H1 (cell line): ENCODE measurements at regions not wholly inside any gene's neighbourhood (a gene's known extent, or its start where the extent isn't known, plus 50 kb on each side); places are given as distances from the start of the nearest gene placed in this dataset.

Source experiments
- CTCF ChIA-PET: fragments of 300-600 bp; sonication (Branson Sonifier 250); formaldehyde crosslinking; loops from one replicate; lab custom pipeline; 2021; ENCODE audit not compliant: partially characterized antibody; lab: Charles Lee
- POLR2A ChIA-PET: fragments of 300-600 bp; sonication (Branson Sonifier 250); formaldehyde crosslinking; loops from one replicate; lab custom pipeline; 2021; ENCODE audit warnings: inconsistent platforms; ENCODE audit not compliant: partially characterized antibody; lab: Charles Lee
- DNase-seq, 2 experiments: peaks; one replicate each; pipeline versions ENCODE4 v3.0.0 to v3.0.0-alpha.2; 2010 to 2022; ENCODE audit warnings: low spot score in 2 of 2, low read depth in 1 of 2, mixed read lengths in 1 of 2
- FAIRE-seq: peaks from 2 replicates; lab custom pipeline; 2011; peaks lifted over from hg19 to GRCh38; lab: Jason Lieb, UNC
- H2AFZ ChIP-seq: 2 replicates; pipeline ENCODE4 v1.8.1; 2012; ENCODE audit warnings: low read length, inconsistent platforms
- H2AK5ac ChIP-seq: 2 replicates; pipeline ENCODE4 v1.6.1; 2013; ENCODE audit warnings: low read depth, low read length
- H2BK120ac ChIP-seq: replicated peaks from 2 replicates; pipeline ENCODE3; 2013; ENCODE audit warnings: low read depth, low read length, inconsistent platforms
- H2BK12ac ChIP-seq: 2 replicates; pipeline ENCODE4 v1.6.1; 2013; ENCODE audit warnings: low read depth, low read length
- H2BK15ac ChIP-seq: 2 replicates; pipeline ENCODE4 v1.6.1; 2013; ENCODE audit warnings: low read length
- H2BK20ac ChIP-seq: 2 replicates; pipeline ENCODE4 v1.6.1; 2013; ENCODE audit warnings: low read length
- H2BK5ac ChIP-seq: 2 replicates; pipeline ENCODE4 v1.6.1; 2013; ENCODE audit warnings: low read depth, low read length
- H3K14ac ChIP-seq: 2 replicates; pipeline ENCODE4 v1.6.1; 2013; ENCODE audit warnings: inconsistent platforms; ENCODE audit not compliant: insufficient read length
- H3K18ac ChIP-seq: 2 replicates; pipeline ENCODE4 v1.6.1; 2013; ENCODE audit warnings: low read length; ENCODE audit errors: extremely low read depth
- H3K23ac ChIP-seq: 2 replicates; pipeline ENCODE4 v1.6.1; 2013; ENCODE audit warnings: inconsistent platforms; ENCODE audit not compliant: insufficient read length
- H3K23me2 ChIP-seq: 2 replicates; pipeline ENCODE4 v1.6.1; 2013; ENCODE audit warnings: low read depth, low read length
- H3K27ac ChIP-seq: 2 replicates; pipeline ENCODE4 v1.6.1; 2011; ENCODE audit warnings: low read depth, low read length, inconsistent platforms
- H3K27me3 ChIP-seq, 4 experiments: replicated peaks in 1 of 4; 1 replicate in 1 of 4; 2 replicates in 3 of 4; pipeline versions ENCODE4 v1.6.1 to v1.8.1; 2011 to 2013; ENCODE audit warnings: low read length in 3 of 4, mild to moderate bottlenecking in 3 of 4, inconsistent platforms in 2 of 4, mixed read lengths in 2 of 4, moderate library complexity in 1 of 4; ENCODE audit not compliant: control insufficient read depth in 3 of 4, insufficient read depth in 3 of 4; ENCODE audit errors: extremely low read depth in 1 of 4
- H3K36me3 ChIP-seq, 4 experiments: 2 replicates each; pipeline versions ENCODE4 v1.6.1 to v1.8.1; 2011 to 2013; ENCODE audit warnings: mild to moderate bottlenecking in 4 of 4, low read length in 3 of 4, moderate library complexity in 2 of 4, control low read depth in 1 of 4, inconsistent platforms in 1 of 4; ENCODE audit not compliant: insufficient read depth in 4 of 4, control insufficient read depth in 2 of 4
- H3K4ac ChIP-seq: replicated peaks from 2 replicates; pipeline ENCODE3; 2013; ENCODE audit warnings: low read length, low read depth, mixed read lengths, inconsistent platforms; ENCODE audit not compliant: insufficient read length
- H3K4me1 ChIP-seq, 4 experiments: replicated peaks in 1 of 4; 1 replicate in 1 of 4; 2 replicates in 3 of 4; pipeline versions ENCODE4 v1.6.1 to v1.8.1; 2011 to 2013; ENCODE audit warnings: low read length in 3 of 4, inconsistent platforms in 2 of 4, mixed read lengths in 1 of 4; ENCODE audit not compliant: insufficient read depth in 4 of 4, control insufficient read depth in 3 of 4
- H3K4me2 ChIP-seq, 2 experiments: 2 replicates each; pipeline versions ENCODE4 v1.6.1 to v1.8.1; 2011 to 2013; ENCODE audit warnings: low read depth in 2 of 2, low read length in 2 of 2, control low read depth in 1 of 2, inconsistent platforms in 1 of 2, mild to moderate bottlenecking in 1 of 2; ENCODE audit not compliant: insufficient read depth in 1 of 2
- H3K4me3 ChIP-seq, 4 experiments: fragments of 200-600, 300-600 bp in 1 of 4; sonication (generic), shearing (Covaris generic), sonication (Bioruptor Twin) in 1 of 4; 2 replicates each; pipeline versions ENCODE4 v1.5.1 to v1.8.1; 2011 to 2016; ENCODE audit warnings: low read length in 4 of 4, low read depth in 3 of 4, control low read depth in 2 of 4, inconsistent platforms in 2 of 4, mild to moderate bottlenecking in 2 of 4, mixed read lengths in 1 of 4, moderate library complexity in 1 of 4; ENCODE audit not compliant: insufficient read depth in 2 of 4; ENCODE audit errors: extremely low read depth in 1 of 4
- H3K56ac ChIP-seq: replicated peaks from 2 replicates; pipeline ENCODE3; 2013; ENCODE audit warnings: low read depth, mild to moderate bottlenecking, mixed read lengths, low read length, inconsistent platforms; ENCODE audit not compliant: insufficient read length
- H3K79me1 ChIP-seq: 2 replicates; pipeline ENCODE4 v1.6.1; 2013; ENCODE audit warnings: low read depth, low read length, control low read depth
- H3K79me2 ChIP-seq, 2 experiments: 2 replicates each; pipeline versions ENCODE4 v1.6.1 to v1.8.1; 2012 to 2013; ENCODE audit warnings: low read length in 2 of 2, mild to moderate bottlenecking in 2 of 2, inconsistent platforms in 1 of 2; ENCODE audit not compliant: insufficient read depth in 2 of 2, control insufficient read depth in 1 of 2
- H3K9ac ChIP-seq, 4 experiments: replicated peaks in 1 of 4; 1 replicate in 1 of 4; 2 replicates in 3 of 4; pipeline versions ENCODE4 v1.6.1 to v1.8.1; 2011 to 2013; ENCODE audit warnings: low read depth in 3 of 4, low read length in 3 of 4, control low read depth in 2 of 4, mild to moderate bottlenecking in 2 of 4, moderate library complexity in 2 of 4, inconsistent platforms in 1 of 4; ENCODE audit errors: extremely low read depth in 1 of 4
- H3K9me3 ChIP-seq, 2 experiments: 2 replicates each; pipeline versions ENCODE4 v1.6.1 to v1.8.1; 2012 to 2013; ENCODE audit warnings: mild to moderate bottlenecking in 2 of 2, moderate library complexity in 2 of 2, control low read depth in 1 of 2, inconsistent platforms in 1 of 2, low read depth in 1 of 2, low read length in 1 of 2, mixed read lengths in 1 of 2; ENCODE audit not compliant: insufficient read depth in 2 of 2
- H4K20me1 ChIP-seq, 2 experiments: replicated peaks in 1 of 2; 2 replicates each; pipeline versions ENCODE3 to v1.8.1; 2011 to 2013; ENCODE audit warnings: inconsistent platforms in 2 of 2, low read length in 2 of 2, mild to moderate bottlenecking in 1 of 2; ENCODE audit not compliant: insufficient read depth in 2 of 2, control insufficient read depth in 1 of 2
- H4K5ac ChIP-seq: 2 replicates; pipeline ENCODE4 v1.6.1; 2013; ENCODE audit warnings: low read length, low read depth, mixed read lengths, inconsistent platforms; ENCODE audit not compliant: insufficient read length
- H4K8ac ChIP-seq: 2 replicates; pipeline ENCODE4 v1.8.0; 2013; ENCODE audit warnings: mild to moderate bottlenecking, moderate library complexity, low read length, inconsistent platforms; ENCODE audit not compliant: insufficient read depth; ENCODE audit errors: extremely low read depth
- H4K91ac ChIP-seq: replicated peaks from 2 replicates; pipeline ENCODE3; 2013; ENCODE audit warnings: low read length, mixed read lengths, inconsistent platforms; ENCODE audit not compliant: insufficient read length
- RNF2 ChIP-seq: fragments of 200-900, 300-1000 bp; sonication (generic); IDR thresholded peaks from 2 replicates; pipeline ENCODE4 v1.7.1; 2016; ENCODE audit warnings: borderline replicate concordance, low read depth, mild to moderate bottlenecking, antibody characterized with exemption, low read length; ENCODE audit not compliant: poor library complexity, severe bottlenecking; ENCODE audit errors: missing control alignments
- SIN3A ChIP-seq, 2 experiments: IDR thresholded peaks in 1 of 2; conservative IDR thresholded peaks in 1 of 2; 2 replicates each; pipeline ENCODE4 v1.6.1; 2011 to 2012; ENCODE audit warnings: low read length in 2 of 2, improper control_type of control experiment in 1 of 2, low read depth in 1 of 2, mild to moderate bottlenecking in 1 of 2
- WGBS, 2 experiments: shearing (Covaris generic) in 1 of 2; methylation state at CpG; one replicate each; pipeline versions ENCODE4 v1.1.6 to v1.1.7; 2013 to 2015; ENCODE audit warnings: low lambda C conversion rate in 2 of 2, mixed read lengths in 2 of 2, inconsistent platforms in 1 of 2, low coverage in 1 of 2, missing lambda C conversion rate in 1 of 2; ENCODE audit not compliant: insufficient replicate concordance in 2 of 2, insufficient coverage in 1 of 2, insufficient read length in 1 of 2; ENCODE audit errors: extremely low coverage in 1 of 2, missing lambda C conversion rate in 1 of 2; 5-methylcytosine and 5-hydroxymethylcytosine counted together
- TF ChIP-seq, protein P1 (sequence below): IDR thresholded peaks from 2 replicates; pipeline ENCODE4 v1.6.1; 2012; ENCODE audit warnings: inconsistent platforms
- TF ChIP-seq, protein P2 (sequence below): IDR thresholded peaks from 2 replicates; pipeline ENCODE4 v1.6.1; 2011; ENCODE audit warnings: low read length, improper control_type of control experiment

DNA sequence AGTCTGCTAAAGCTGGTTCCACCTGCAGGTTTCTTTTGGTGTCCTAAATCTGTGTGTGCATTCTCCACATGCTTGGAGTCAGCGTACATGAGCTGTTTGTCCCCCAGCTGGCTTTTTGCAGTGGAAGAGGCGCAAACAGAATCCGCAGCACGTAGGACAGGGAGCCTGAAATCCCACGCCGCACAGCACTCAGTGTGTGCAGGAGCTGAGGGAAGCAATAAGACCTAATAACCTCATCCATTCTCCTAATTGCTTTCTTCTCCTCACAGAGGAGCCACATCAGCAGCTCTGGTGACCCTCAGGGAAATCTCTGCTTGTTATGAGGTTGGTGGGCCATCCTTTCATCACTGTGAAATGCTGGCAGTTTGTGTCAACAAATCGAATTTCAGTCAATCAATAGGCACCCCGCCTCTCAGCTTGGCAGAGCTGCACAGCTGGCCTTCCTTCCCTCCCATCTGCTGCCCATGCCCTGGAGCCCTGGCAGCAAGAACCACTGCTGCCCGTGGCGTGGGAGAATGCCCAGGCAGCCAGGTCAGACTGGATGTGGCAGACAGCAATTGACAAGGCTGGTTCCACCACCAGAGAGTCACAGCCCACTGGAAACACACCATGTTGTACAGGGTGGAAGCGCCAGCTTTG is 136.7 kb downstream of the ZDHHC20 start:
- Histone ChIP-seq H4K91ac (no peak overlapping the region), H3K23ac (no peak overlapping the region), H3K4ac (no peak overlapping the region), H3K9ac (no peak overlapping the region), H3K79me2 (no peaks in the 10 kb centered on the region), H3K23me2 (peaks cover 2% of the 10 kb centered on the region; the same call in 1 of the 2 replicates), H2BK5ac (no peak overlapping the region), H2BK120ac (no peak overlapping the region), H4K5ac (no peak overlapping the region), H2BK12ac (peak overlapping the region; percentile 84; the same call in 1 of the 2 replicates), H4K20me1 (no peaks in the 10 kb centered on the region), H3K4me2 (no peak overlapping the region), H2AFZ (no peak overlapping the region), H3K36me3 (no peaks in the 10 kb centered on the region), H2AK5ac (no peak overlapping the region), H3K18ac (no peak overlapping the region), H3K79me1 (no peaks in the 10 kb centered on the region), H3K9me3 (no peaks in the 10 kb centered on the region), H3K27ac (no peak overlapping the region), H3K14ac (no peak overlapping the region), H3K27me3 (no peaks in the 10 kb centered on the region), H3K4me1 (peaks cover 8 to 14% (median 10%) of the 10 kb centered on the region in 4 experiments), H3K56ac (no peak overlapping the region), H3K4me3 (no peak overlapping the region), H4K8ac (no peak overlapping the region), H2BK20ac (no peak overlapping the region), H2BK15ac (no peak overlapping the region)
- POLR2A ChIA-PET: interaction anchor here (1.2 kb wide), 1 partner anchor 15 kb away, joined by 3 read pairs; no protein-coding TSS in a partner anchor
- no peak for FAIRE-seq
- TF ChIP-seq, protein P1, sequence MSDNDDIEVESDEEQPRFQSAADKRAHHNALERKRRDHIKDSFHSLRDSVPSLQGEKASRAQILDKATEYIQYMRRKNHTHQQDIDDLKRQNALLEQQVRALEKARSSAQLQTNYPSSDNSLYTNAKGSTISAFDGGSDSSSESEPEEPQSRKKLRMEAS: no peak
- TF ChIP-seq RNF2 (no peak), SIN3A (conservative IDR thresholded peaks at IDR 0.05 in 1 of 2, IDR thresholded peaks at IDR 0.05 in 1 of 2; ENCODE audit: low read depth in 1 of 2, low read length in 2 of 2) (no peak)
- TF ChIP-seq, protein P2, sequence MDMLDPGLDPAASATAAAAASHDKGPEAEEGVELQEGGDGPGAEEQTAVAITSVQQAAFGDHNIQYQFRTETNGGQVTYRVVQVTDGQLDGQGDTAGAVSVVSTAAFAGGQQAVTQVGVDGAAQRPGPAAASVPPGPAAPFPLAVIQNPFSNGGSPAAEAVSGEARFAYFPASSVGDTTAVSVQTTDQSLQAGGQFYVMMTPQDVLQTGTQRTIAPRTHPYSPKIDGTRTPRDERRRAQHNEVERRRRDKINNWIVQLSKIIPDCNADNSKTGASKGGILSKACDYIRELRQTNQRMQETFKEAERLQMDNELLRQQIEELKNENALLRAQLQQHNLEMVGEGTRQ: no peak
- 67% methylated on average over 11 of the region's 11 CpGs; no CpG with 5 or more reads in 1 of the 2 experiments for WGBS, 2 experiments
- DNase-seq: no peak
- CTCF ChIA-PET: interaction anchor here (1.6 kb wide), 1 partner anchor 15 kb away, joined by 5 read pairs; no protein-coding TSS in a partner anchor
